Right renal pelvis (tissue), 4 donors: ENCODE measurements at regions not wholly inside any gene's neighbourhood (a gene's known extent, or its start where the extent isn't known, plus 50 kb on each side); places are given as distances from the start of the nearest gene placed in this dataset.

Experiments used
- DNase-seq, 4 donors: peaks; one replicate each; pipeline ENCODE4 v3.0.0-alpha.2; 2013; ENCODE audit warnings: low read depth in 4 of 4, low spot score in 3 of 4, missing footprints in 1 of 4

GRCh38 chr4:123787512-123788080, 391.0 kb downstream of the SPRY1 start:
- DNase-seq = no peak

DNA sequence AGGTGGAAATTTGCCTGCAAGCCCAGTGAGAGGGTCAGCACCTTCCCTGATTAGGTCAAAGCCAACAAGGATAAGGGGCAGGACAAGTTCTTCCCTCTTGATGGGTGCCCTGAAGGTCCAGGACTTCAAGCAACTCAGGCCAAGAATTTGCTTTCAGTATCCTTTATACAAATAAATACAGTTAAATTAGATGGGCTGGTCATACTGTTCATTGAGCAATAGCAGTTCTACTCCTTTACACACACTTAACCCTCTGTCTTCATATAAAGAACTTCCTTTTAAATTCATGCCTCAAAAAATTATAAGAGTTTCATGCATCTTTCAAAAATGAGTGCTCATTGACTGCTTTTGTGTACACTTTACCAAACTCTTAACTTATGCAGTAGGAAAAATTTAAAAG, 392.0 kb downstream of the SPRY1 start:
- DNase-seq = no peak

DNA sequence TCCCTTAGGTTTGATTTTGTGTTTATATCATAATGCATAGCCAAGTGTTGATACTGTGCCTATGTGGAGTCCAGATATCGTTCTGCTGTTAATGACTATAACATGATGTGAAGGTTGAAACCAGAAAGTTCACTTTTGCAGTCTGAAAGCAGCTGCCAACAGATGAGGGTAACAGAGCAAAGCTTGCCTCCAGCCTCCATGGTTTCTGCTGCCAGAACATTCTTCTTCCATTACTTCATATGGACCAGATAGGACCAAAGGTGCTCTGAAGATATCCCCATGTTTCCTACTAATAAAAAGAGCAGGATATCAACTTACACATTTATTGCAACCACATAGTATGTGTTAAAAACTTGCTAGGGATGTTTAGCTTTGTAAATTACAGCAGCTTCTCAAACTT, 394.1 kb downstream of the SPRY1 start:
- DNase-seq = no peak

DNA sequence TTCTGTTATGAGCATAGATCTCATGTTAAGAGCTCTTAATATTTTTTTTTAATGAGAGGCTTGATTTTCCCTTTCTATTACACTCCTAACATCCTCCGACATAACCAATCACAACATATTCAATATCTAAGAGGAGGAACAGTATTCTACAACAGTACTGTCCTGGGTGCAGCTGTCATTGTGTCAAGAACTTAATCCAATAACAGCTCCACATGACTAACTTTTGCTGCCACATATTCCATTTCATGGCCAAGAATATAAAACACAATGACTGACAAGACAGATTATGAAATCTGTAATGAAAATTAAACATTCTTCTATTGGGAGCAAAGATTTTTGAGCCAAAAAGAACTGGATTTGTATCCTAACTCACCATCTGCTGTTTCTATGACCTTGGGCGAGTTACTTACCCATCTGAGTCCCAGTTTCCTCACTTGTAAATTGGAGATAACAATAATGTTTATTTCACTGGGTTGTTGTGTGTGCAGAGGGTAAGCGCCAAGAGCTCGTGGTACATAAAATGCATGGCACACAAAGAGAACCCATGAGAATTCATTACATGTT, 405.6 kb downstream of the SPRY1 start:
- no peak for DNase-seq

DNA sequence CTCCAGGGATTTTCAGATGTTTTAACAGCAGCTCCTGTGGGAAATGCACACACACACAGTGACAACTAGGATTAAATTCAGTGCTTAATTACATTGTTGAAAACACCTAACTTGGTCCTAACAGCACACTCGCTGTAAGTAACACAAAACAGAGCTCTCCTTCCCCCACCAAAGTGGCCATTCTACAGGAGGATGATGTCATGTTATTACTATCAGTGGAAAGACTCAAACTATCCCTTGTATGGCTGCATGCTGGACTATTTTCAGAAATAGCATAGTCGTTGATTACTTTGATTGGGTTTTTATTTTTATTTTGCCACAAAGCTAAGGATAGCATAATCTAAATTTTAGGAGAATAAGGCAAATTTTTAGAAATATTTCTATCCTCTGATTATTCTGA, 406.3 kb downstream of the SPRY1 start:
- no peak for DNase-seq

DNA sequence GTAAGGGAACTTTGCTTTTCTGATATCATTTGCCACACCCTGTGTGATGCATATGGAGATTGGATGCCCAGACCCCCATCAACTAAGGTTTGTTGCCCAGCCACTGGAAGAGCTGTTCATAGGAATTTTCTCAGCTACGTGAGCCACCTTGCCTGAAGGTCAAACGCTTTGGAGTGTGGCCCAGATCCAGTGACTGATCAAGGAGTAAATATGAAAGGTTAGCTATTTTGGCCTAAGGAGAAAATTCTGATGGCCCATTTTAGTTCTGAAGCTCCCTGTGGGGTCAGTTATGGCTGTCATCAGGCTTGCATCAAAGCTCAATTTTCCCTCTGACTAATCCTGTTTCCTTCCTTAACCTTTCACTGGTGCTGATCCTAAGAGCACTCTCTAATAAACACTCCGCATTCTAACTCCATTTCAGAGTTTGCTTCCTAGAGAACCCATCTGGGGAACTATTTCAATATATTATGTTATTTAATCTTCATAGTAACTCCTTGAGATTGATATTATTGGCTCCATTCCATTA, 407.7 kb downstream of the SPRY1 start:
- no peak for DNase-seq

DNA sequence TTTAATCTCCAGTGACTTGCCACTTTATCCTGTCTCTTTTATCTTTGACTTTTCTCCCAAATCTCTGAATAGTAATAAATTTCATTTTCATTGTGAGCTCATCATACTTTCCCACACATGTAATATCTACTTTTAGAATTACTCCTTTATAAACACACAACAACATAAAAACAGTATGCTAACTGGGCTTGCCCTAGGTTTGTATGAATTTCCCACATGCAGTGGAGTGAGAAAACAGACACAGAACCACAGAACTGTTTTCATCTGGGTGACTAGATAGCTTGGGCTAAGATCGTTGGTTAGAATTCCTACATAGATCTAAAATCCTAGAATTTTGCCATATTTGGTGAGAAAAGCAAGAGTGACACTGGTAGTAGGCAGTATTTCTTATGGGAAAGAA, 409.5 kb downstream of the SPRY1 start:
- DNase-seq = no peak

GRCh38 chr4:123807187-123807586, 410.6 kb downstream of the SPRY1 start:
- DNase-seq = no peak

DNA sequence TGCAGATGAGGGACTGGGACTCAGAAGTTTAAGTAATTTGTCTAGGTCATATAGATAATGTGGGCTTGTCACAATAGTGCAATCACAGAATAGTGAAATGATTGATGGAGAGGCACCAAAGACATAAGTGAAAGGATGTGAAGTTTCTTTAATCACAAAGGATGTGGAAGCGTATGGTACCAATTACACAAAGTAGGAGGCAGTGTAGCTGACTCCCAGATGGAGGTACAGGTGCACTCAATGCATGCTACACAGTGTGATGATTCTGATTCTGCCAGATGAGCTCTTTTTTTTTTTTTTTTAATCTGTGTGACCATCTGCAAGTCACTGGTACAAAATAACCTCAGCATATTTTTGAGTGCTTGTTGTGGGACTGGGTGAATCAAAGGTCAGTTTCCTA, 411.3 kb downstream of the SPRY1 start:
- DNase-seq = no peak

- DNase-seq = no peak
Observed at GRCh38 chr4:123809864-123810263, 413.3 kb downstream of the SPRY1 start.

DNA sequence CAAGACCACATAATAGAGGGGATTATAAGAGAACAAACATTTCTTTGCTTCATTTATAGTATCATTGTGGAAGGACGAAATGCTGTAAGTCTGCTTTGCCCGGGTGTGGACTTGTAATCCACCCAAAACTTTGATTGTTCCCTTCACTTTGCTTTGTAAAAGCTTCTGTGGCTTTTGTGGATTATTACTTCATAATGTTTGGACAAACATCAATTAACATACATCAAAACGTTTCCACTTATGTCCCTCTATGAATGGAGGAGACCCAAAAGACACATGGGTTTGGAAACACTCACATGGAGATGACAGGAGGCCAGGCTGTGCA, 415.4 kb downstream of the SPRY1 start:
- no peak for DNase-seq

GRCh38 chr4:123813901-123814300, 417.3 kb downstream of the SPRY1 start:
- DNase-seq = no peak

GRCh38 chr4:123816462-123816861, 419.9 kb downstream of the SPRY1 start:
- DNase-seq = no peak

DNA sequence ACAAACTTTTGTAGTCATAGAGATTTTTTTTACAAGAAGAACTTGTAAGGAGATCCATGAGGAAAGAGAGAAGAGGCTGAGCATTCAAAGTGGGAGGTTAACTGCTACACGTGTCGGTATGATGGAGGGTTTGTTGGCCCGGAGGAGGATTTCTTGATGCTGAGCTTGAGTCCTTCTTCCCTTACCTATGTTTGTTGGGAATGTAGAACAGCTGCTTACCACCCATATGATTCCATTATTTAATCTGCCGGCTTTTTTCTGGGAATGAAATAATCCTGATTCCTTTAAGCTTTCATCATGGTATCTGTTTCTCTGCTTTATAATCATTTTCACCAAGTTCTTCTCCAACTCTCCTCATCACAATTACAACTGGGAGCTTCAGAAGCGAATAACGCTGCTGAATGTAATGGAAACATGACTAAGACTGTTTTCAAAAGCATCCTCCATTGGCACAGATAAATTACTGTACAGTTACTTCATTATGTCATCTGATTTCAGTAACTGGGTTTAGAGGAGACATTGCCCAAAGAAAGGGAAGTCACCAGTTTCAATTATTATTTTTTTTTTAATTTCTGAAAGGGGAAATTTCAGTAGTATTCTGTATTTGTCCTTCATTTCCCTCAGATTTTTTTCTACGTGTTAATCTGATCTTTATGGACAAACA, 420.6 kb downstream of the SPRY1 start:
- DNase-seq = no peak

GRCh38 chr4:123819362-123820035, 422.9 kb downstream of the SPRY1 start:
- DNase-seq = no peak

DNA sequence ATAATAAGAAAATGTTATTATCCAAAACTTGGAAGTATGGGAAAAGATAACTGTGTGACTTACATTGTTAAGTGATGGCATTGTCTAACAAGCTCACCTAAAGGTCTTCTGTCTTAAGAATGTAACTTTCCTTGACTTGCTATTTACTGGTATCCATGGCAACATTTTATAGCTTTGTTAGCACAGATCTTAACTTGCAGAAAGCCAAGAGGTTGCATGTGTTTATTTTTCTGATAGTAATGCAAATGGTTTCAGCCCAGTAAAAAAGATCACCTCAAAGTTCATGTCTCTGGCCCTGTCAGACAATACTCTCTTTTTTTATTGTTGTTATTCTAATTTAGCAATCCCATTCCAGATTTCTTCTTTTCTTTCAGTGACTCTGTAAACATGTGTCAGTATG, 425.3 kb downstream of the SPRY1 start:
- no peak for DNase-seq

DNA sequence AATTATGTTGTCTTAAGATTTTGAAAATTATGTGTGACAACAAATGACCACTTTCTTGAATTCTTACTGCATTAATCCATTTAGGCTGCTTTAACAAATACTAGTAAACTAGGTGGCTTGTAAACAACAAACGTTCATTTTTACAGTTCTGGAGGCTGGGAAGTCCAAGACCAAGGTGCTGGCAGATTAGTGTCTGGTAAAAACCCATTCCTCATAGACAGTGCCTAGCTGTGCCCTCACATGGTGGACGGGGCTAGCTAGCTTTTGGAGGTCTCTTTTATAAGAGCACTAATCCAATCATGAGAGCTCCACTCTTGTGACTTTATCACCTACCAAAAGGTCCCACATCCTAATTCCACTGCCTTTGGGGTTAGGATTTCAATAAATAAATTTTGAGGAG, 425.8 kb downstream of the SPRY1 start:
- DNase-seq = no peak

- no peak for DNase-seq
Observed at GRCh38 chr4:123823244-123823643, 426.6 kb downstream of the SPRY1 start.

DNA sequence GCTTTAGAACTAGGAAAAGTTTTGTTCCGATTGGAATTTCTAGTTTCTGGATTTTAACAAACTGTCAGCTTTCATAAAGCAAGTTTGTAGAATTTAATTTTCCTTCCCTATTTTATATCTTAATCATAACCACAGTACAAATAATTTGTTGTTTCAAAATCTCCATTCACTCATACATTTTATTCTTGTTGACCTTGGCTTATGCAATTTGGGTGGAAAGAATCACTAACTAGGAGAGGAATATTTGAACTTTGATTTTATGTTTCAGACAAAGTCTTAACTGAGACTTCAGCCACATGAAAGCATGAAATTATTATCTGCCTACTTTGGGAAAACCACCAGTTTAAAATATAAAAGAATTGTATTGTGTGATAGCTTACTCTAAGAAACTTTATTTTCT, 427.9 kb downstream of the SPRY1 start:
- no peak for DNase-seq

- DNase-seq = no peak
Observed at GRCh38 chr4:123825596-123826291, 429.1 kb downstream of the SPRY1 start.

- DNase-seq = no peak
Observed at GRCh38 chr4:123826896-123827295, 430.3 kb downstream of the SPRY1 start.
